WTC11 (cell line): ENCODE measurements at regions not wholly inside any gene's neighbourhood (a gene's known extent, or its start where the extent isn't known, plus 50 kb on each side); places are given as distances from the start of the nearest gene placed in this dataset.

Source experiments
- AR ChIP-seq: fragments of 250-450 bp; sonication (Bioruptor Pico); IDR thresholded peaks from 2 replicates; pipeline ENCODE4 v1.9.0; 2021; ENCODE audit warnings: mild to moderate bottlenecking
- ATF1 ChIP-seq: sonication (generic); formaldehyde crosslinking; IDR thresholded peaks from 2 replicates; pipeline ENCODE4 v1.8.1; 2023; ENCODE audit warnings: mild to moderate bottlenecking, moderate library complexity, missing genetic modification reagents
- CREB1 ChIP-seq: sonication (generic); formaldehyde crosslinking; IDR thresholded peaks from 2 replicates; pipeline ENCODE4 v1.8.0; 2023; ENCODE audit warnings: mild to moderate bottlenecking, missing genetic modification reagents
- CTCF ChIP-seq: fragments of 200-600 bp; IDR thresholded peaks from 2 replicates; pipeline ENCODE4 v1.8.0; 2022; ENCODE audit warnings: antibody characterized with exemption
- EMX1 ChIP-seq: fragments of 250-450 bp; sonication (Bioruptor Pico); IDR thresholded peaks from 2 replicates; pipeline ENCODE4 v1.8.0; 2021; ENCODE audit warnings: mild to moderate bottlenecking
- FOXJ3 ChIP-seq: sonication (generic); formaldehyde crosslinking; IDR thresholded peaks from 2 replicates; pipeline ENCODE4 v1.9.0; 2021; ENCODE audit warnings: missing genetic modification reagents, mild to moderate bottlenecking, borderline replicate concordance
- IRF1 ChIP-seq: sonication (generic); formaldehyde crosslinking; IDR thresholded peaks from 2 replicates; pipeline ENCODE4 v1.8.0; 2023; ENCODE audit warnings: missing genetic modification reagents
- NR3C1 ChIP-seq: sonication (generic); formaldehyde crosslinking; conservative IDR thresholded peaks from 2 replicates; pipeline ENCODE4 v1.8.1; 2023; ENCODE audit warnings: low read depth, mild to moderate bottlenecking, missing genetic modification reagents
- SP1 ChIP-seq: sonication (generic); formaldehyde crosslinking; conservative IDR thresholded peaks from 2 replicates; pipeline ENCODE4 v1.8.1; 2022; ENCODE audit warnings: missing genetic modification reagents
- STAT6 ChIP-seq: sonication (generic); formaldehyde crosslinking; conservative IDR thresholded peaks from 2 replicates; pipeline ENCODE4 v1.8.1; 2023; ENCODE audit warnings: mild to moderate bottlenecking, low read depth, missing genetic modification reagents, moderate library complexity
- ZNF232 ChIP-seq: sonication (generic); formaldehyde crosslinking; IDR thresholded peaks from 2 replicates; pipeline ENCODE4 v1.8.0; 2022; ENCODE audit warnings: mild to moderate bottlenecking, missing genetic modification reagents
- ZNF263 ChIP-seq: sonication (generic); formaldehyde crosslinking; IDR thresholded peaks from 2 replicates; pipeline ENCODE4 v1.8.1; 2022; ENCODE audit warnings: low read depth, mild to moderate bottlenecking, moderate library complexity, missing genetic modification reagents
- TF ChIP-seq, protein P1 (sequence below): sonication (generic); formaldehyde crosslinking; IDR thresholded peaks from 2 replicates; pipeline ENCODE4 v1.8.1; 2022; ENCODE audit warnings: low read depth, mild to moderate bottlenecking, moderate library complexity, missing genetic modification reagents, borderline replicate concordance
- TF ChIP-seq, protein P2 (sequence below): sonication (generic); formaldehyde crosslinking; IDR thresholded peaks from 2 replicates; pipeline ENCODE4 v1.8.0; 2022; ENCODE audit warnings: missing genetic modification reagents

GRCh38 chr3:84835366-84835765 is 123.4 kb upstream of the CADM2 start:
- no peak for TF ChIP-seq CTCF
- no peak for TF ChIP-seq IRF1 (CRISPR knock-in tag)
- no peak for TF ChIP-seq ZNF263 (CRISPR knock-in tag)
- no peak for TF ChIP-seq CREB1 (CRISPR knock-in tag)
- TF ChIP-seq EMX1 (CRISPR knock-in tag), result no peak
- TF ChIP-seq, protein P1, sequence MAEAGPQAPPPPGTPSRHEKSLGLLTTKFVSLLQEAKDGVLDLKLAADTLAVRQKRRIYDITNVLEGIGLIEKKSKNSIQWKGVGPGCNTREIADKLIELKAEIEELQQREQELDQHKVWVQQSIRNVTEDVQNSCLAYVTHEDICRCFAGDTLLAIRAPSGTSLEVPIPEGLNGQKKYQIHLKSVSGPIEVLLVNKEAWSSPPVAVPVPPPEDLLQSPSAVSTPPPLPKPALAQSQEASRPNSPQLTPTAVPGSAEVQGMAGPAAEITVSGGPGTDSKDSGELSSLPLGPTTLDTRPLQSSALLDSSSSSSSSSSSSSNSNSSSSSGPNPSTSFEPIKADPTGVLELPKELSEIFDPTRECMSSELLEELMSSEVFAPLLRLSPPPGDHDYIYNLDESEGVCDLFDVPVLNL (CRISPR knock-in tag), result no peak
- no peak for TF ChIP-seq AR (CRISPR knock-in tag)
- TF ChIP-seq, protein P2, sequence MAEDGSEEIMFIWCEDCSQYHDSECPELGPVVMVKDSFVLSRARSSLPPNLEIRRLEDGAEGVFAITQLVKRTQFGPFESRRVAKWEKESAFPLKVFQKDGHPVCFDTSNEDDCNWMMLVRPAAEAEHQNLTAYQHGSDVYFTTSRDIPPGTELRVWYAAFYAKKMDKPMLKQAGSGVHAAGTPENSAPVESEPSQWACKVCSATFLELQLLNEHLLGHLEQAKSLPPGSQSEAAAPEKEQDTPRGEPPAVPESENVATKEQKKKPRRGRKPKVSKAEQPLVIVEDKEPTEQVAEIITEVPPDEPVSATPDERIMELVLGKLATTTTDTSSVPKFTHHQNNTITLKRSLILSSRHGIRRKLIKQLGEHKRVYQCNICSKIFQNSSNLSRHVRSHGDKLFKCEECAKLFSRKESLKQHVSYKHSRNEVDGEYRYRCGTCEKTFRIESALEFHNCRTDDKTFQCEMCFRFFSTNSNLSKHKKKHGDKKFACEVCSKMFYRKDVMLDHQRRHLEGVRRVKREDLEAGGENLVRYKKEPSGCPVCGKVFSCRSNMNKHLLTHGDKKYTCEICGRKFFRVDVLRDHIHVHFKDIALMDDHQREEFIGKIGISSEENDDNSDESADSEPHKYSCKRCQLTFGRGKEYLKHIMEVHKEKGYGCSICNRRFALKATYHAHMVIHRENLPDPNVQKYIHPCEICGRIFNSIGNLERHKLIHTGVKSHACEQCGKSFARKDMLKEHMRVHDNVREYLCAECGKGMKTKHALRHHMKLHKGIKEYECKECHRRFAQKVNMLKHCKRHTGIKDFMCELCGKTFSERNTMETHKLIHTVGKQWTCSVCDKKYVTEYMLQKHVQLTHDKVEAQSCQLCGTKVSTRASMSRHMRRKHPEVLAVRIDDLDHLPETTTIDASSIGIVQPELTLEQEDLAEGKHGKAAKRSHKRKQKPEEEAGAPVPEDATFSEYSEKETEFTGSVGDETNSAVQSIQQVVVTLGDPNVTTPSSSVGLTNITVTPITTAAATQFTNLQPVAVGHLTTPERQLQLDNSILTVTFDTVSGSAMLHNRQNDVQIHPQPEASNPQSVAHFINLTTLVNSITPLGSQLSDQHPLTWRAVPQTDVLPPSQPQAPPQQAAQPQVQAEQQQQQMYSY (CRISPR knock-in tag), result no peak
- TF ChIP-seq STAT6 (CRISPR knock-in tag), result no peak
- no peak for TF ChIP-seq FOXJ3
- no peak for TF ChIP-seq ATF1 (CRISPR knock-in tag)
- no peak for TF ChIP-seq ZNF232
- TF ChIP-seq NR3C1, result no peak
- no peak for TF ChIP-seq SP1 (CRISPR knock-in tag)
